Gastrocnemius medialis (tissue), 4 donors: ENCODE measurements at regions not wholly inside any gene's neighbourhood (a gene's known extent, or its start where the extent isn't known, plus 50 kb on each side); places are given as distances from the start of the nearest gene placed in this dataset.

Experiments
- ATAC-seq, 2 donors: fragments of 150-250 bp; one replicate each; pipeline ENCODE4 v1.9.1; 2016
- DNase-seq, 2 donors: peaks; one replicate each; pipeline ENCODE4 v3.0.0-alpha.2; 2019
- H3K27ac ChIP-seq, 4 donors: fragments of 200-600 bp; sonication (generic); 1 replicate in 1 of 4; 2 replicates in 3 of 4; pipeline ENCODE4 v1.5.1; 2016 to 2018; ENCODE audit warnings: mild to moderate bottlenecking in 2 of 4, moderate library complexity in 1 of 4
- H3K27me3 ChIP-seq, 3 donors: fragments of 200-600 bp; sonication (generic) in 2 of 3; 1 replicate in 1 of 3; 2 replicates in 2 of 3; pipeline versions ENCODE4 v1.5.1 to v1.6.0; 2016 to 2019; ENCODE audit warnings: mild to moderate bottlenecking in 1 of 3, moderate library complexity in 1 of 3
- H3K36me3 ChIP-seq, 2 donors: fragments of 200-600 bp; sonication (generic) in 1 of 2; one replicate each; pipeline ENCODE4 v1.5.1; 2017 to 2018
- H3K4me1 ChIP-seq, 2 donors: fragments of 200-600 bp; sonication (generic) in 1 of 2; one replicate each; pipeline ENCODE4 v1.5.1; 2016 to 2017; ENCODE audit warnings: mild to moderate bottlenecking in 2 of 2
- H3K4me3 ChIP-seq, 4 donors: fragments of 200-600 bp; sonication (generic) in 3 of 4; 1 replicate in 1 of 4; 2 replicates in 3 of 4; pipeline ENCODE4 v1.5.1; 2016 to 2019; ENCODE audit warnings: mild to moderate bottlenecking in 2 of 4
- H3K9me3 ChIP-seq, 3 donors: fragments of 200-600 bp; sonication (generic) in 2 of 3; 1 replicate in 1 of 3; 2 replicates in 2 of 3; pipeline ENCODE4 v1.5.1; 2016 to 2019
- POLR2A ChIP-seq, 2 donors: fragments of 450-650 bp; IDR thresholded peaks; one replicate each; pipeline ENCODE4 v1.6.1; 2017; ENCODE audit warnings: antibody characterized with exemption in 2 of 2, mild to moderate bottlenecking in 2 of 2, moderate library complexity in 2 of 2
- in situ Hi-C, 4 donors: fragments of 200-750 bp; cut with MboI; loops; one replicate each; pipeline versions ENCODE4 v1.15.0 to v1.8.0; 2017; ENCODE audit warnings: low sequenced_read_pairs in 4 of 4
- intact Hi-C: fragments of 100-400 bp; cut with DNase I; formaldehyde crosslinking; loops from one replicate; pipeline ENCODE4 v1.15.1; 2023; ENCODE audit warnings: low total_unique reads
- TF ChIP-seq, protein P1 (sequence below), 5 experiments: fragments of 450-650 bp in 3 of 5; fragments of 200-600 bp in 2 of 5; sonication (generic) in 2 of 5; IDR thresholded peaks in 4 of 5; conservative IDR thresholded peaks in 1 of 5; 1 replicate in 4 of 5; 2 replicates in 1 of 5; pipeline ENCODE4 v1.5.1; 2016 to 2019; ENCODE audit warnings: antibody characterized with exemption in 5 of 5, mild to moderate bottlenecking in 3 of 5, moderate library complexity in 3 of 5

DNA sequence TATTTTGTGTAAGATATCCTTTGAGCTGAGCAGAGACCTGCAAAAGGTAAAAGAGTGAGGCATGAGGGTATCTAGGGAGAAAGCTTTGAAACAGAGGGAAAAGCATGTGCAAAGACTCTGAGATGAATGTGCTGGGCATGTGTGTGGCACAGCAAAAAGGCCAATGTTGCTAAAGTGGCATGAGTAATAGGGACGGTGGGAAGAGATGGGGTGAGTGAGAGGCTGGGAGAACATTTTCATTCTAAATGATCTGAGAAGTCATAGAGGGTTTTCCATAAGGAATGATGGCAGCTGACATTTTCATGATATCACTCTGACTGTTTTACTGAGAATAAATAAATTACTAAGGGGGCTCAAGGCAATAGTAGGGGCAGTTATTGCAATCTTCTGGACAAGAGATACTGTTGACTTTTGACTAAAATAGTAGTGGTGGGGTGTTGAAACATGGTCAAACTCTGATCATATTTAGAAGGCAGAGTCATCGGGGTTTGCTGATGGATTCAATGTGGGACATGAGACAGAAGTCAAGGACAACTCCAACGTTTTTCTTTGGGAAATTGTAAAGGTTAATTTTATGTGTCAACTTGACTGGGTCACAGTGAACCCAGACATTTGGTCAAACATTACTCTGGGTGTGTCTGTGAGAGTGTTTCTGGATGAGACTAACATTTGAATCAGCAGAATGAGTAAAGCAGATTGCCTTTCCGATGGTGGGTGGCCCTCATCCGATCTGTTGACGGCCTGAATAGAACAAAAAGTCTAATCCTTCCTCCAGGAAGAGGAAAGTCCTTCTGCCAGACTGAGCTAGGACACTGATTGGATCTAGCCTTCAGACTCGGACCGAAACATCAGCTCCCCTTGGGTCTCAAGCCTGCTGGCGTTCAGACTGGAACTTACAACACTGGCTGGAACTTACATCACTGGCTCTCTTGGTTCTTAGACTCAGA, 193.9 kb upstream of the PLXNC1 start:
- Histone ChIP-seq H3K9me3 (no peaks in the 10 kb centered on the region), H3K36me3 (no peaks in the 10 kb centered on the region), H3K4me1 (no peaks in the 10 kb centered on the region), H3K4me3 (no peak overlapping the region), H3K27ac (peak overlapping the region; percentile 12 to 26 (median 24)), H3K27me3 (no peaks in the 10 kb centered on the region)
- TF ChIP-seq, protein P1, sequence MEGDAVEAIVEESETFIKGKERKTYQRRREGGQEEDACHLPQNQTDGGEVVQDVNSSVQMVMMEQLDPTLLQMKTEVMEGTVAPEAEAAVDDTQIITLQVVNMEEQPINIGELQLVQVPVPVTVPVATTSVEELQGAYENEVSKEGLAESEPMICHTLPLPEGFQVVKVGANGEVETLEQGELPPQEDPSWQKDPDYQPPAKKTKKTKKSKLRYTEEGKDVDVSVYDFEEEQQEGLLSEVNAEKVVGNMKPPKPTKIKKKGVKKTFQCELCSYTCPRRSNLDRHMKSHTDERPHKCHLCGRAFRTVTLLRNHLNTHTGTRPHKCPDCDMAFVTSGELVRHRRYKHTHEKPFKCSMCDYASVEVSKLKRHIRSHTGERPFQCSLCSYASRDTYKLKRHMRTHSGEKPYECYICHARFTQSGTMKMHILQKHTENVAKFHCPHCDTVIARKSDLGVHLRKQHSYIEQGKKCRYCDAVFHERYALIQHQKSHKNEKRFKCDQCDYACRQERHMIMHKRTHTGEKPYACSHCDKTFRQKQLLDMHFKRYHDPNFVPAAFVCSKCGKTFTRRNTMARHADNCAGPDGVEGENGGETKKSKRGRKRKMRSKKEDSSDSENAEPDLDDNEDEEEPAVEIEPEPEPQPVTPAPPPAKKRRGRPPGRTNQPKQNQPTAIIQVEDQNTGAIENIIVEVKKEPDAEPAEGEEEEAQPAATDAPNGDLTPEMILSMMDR (IDR thresholded peaks at IDR 0.05 in 4 of 5, conservative IDR thresholded peaks at IDR 0.05 in 1 of 5) = no peak
- peak in 1 of 2 donors; percentile 19 for TF ChIP-seq POLR2A (IDR thresholded peaks at IDR 0.05)
- in situ Hi-C loops = no loop called here
- intact Hi-C loops = no loop called here
- DNase-seq = peak; percentile 14 to 62
- peak; percentile 80 to 84 for ATAC-seq

DNA sequence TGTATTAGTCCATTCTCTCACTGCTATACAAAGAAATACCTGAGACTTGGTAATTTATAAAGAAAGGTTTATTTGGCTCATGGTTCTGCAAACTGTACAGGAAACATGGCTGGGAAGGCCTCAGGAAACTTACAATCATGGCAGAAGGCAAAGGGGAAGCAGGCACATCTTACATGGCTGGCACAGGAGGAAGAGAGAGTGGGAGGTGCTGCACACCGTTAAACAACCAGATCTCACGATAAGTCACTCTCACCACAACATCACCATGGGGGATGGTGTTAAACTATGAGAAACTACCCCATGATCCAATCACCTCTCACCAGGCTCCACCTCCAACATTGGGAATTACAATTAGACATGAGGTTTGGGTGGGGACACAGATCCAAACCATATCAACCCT, 191.8 kb upstream of the PLXNC1 start:
- no peak for DNase-seq
- no peaks in the 10 kb centered on the region for H3K36me3 ChIP-seq
- in situ Hi-C loops (no loop called here), intact Hi-C loops (no loop called here)
- no peak overlapping the region for H3K27ac ChIP-seq
- H3K4me3 ChIP-seq = no peak overlapping the region
- ATAC-seq = no peak
- no peaks in the 10 kb centered on the region for H3K4me1 ChIP-seq
- H3K27me3 ChIP-seq = no peaks in the 10 kb centered on the region
- H3K9me3 ChIP-seq = no peaks in the 10 kb centered on the region
- TF ChIP-seq POLR2A (IDR thresholded peaks at IDR 0.05) = no peak
- TF ChIP-seq, protein P1 (IDR thresholded peaks at IDR 0.05 in 4 of 5, conservative IDR thresholded peaks at IDR 0.05 in 1 of 5) = no peak

DNA sequence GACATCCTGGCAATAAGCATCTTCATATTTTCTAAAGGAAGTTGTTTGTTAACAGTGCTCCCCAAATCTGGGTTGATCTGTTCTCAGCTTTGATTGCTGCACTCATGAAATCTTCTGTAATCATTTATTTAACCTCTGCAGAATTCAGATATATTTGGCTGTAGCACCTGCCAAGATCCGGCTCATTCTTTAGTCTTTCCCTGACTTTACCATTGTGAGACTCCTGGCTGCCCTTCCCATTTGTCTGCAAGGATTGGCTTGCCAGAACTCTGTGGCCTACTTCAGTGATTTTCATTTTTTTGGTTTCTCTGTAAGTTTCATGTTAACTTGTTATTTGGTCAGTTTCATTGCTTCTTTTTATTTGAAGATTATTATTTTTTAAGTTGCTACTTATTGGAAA, 191.2 kb upstream of the PLXNC1 start:
- H3K27ac ChIP-seq = no peak overlapping the region
- no peak for DNase-seq
- H3K4me3 ChIP-seq = no peak overlapping the region
- no peaks in the 10 kb centered on the region for H3K9me3 ChIP-seq
- no peaks in the 10 kb centered on the region for H3K4me1 ChIP-seq
- in situ Hi-C loops = no loop called here
- no peaks in the 10 kb centered on the region for H3K36me3 ChIP-seq
- intact Hi-C loops = no loop called here
- ATAC-seq = no peak
- TF ChIP-seq, protein P1 (IDR thresholded peaks at IDR 0.05 in 4 of 5, conservative IDR thresholded peaks at IDR 0.05 in 1 of 5) = no peak
- TF ChIP-seq POLR2A (IDR thresholded peaks at IDR 0.05) = no peak
- H3K27me3 ChIP-seq = no peaks in the 10 kb centered on the region

DNA sequence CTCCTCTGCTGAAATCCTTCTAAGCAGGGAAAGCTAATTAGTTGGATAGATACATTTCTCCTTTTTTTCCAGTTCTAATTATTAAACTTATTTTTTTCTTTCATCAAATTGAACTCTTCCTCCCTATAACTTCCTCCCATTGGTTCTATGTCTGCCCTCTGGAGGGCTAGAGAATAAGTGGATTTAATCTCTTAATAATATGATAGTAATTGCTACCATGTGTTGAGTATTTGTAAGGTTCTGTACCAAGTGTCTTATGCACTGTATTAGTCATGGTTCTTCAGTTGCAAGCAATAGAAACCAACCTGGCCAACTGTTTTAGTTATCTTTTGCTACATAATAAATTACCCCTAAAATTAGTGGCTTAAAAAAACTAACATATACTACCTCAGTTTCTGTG, 190.5 kb upstream of the PLXNC1 start:
- no peak overlapping the region for H3K27ac ChIP-seq
- H3K36me3 ChIP-seq = no peaks in the 10 kb centered on the region
- TF ChIP-seq, protein P1 (IDR thresholded peaks at IDR 0.05 in 4 of 5, conservative IDR thresholded peaks at IDR 0.05 in 1 of 5) = no peak
- no peak for TF ChIP-seq POLR2A (IDR thresholded peaks at IDR 0.05)
- intact Hi-C loops = no loop called here
- no peak for ATAC-seq
- no peaks in the 10 kb centered on the region for H3K9me3 ChIP-seq
- H3K4me1 ChIP-seq = no peaks in the 10 kb centered on the region
- H3K4me3 ChIP-seq = no peak overlapping the region
- no peak for DNase-seq
- H3K27me3 ChIP-seq = no peaks in the 10 kb centered on the region
- in situ Hi-C loops = no loop called here
